ENCODE measurements at regions not wholly inside any gene's neighbourhood (a gene's known extent, or its start where the extent isn't known, plus 50 kb on each side); places are given as distances from the start of the nearest gene placed in this dataset.

- no peak for FAIRE-seq
Observed at GRCh38 chr2:144848423-144848822, 328.5 kb upstream of the ZEB2 start.

- no peak for FAIRE-seq
Observed at GRCh38 chr2:144847347-144848080, 327.6 kb upstream of the ZEB2 start.

GRCh38 chr2:144836635-144837350 is 316.9 kb upstream of the ZEB2 start:
- FAIRE-seq: no peak

GRCh38 chr2:144835634-144836350 is 315.9 kb upstream of the ZEB2 start:
- no peak for FAIRE-seq

- FAIRE-seq: no peak
Observed at GRCh38 chr2:144834998-144835633, 315.2 kb upstream of the ZEB2 start.

GRCh38 chr2:144834363-144834762 is 314.4 kb upstream of the ZEB2 start:
- no peak for FAIRE-seq

- no peak for FAIRE-seq
Observed at GRCh38 chr2:144833075-144833637, 313.2 kb upstream of the ZEB2 start.

GRCh38 chr2:144832048-144832447 is 312.1 kb upstream of the ZEB2 start:
- FAIRE-seq: no peak

GRCh38 chr2:144830543-144830942 is 310.6 kb upstream of the ZEB2 start:
- FAIRE-seq: no peak

- FAIRE-seq: no peak
Observed at GRCh38 chr2:144827404-144827803, 307.5 kb upstream of the ZEB2 start.

- no peak for FAIRE-seq
Observed at GRCh38 chr2:144826105-144826504, 306.2 kb upstream of the ZEB2 start.

GRCh38 chr2:144825331-144826020 is 305.6 kb upstream of the ZEB2 start:
- FAIRE-seq: no peak

- FAIRE-seq: no peak
Observed at GRCh38 chr2:144824306-144825080, 304.6 kb upstream of the ZEB2 start.

- FAIRE-seq: no peak
Observed at GRCh38 chr2:144822966-144823365, 303.0 kb upstream of the ZEB2 start.

- FAIRE-seq: no peak
Observed at GRCh38 chr2:144812288-144812687, 292.4 kb upstream of the ZEB2 start.

GRCh38 chr2:144801766-144802165 is 281.8 kb upstream of the ZEB2 start:
- no peak for FAIRE-seq

- no peak for FAIRE-seq
Observed at GRCh38 chr2:144801325-144801724, 281.4 kb upstream of the ZEB2 start.

GRCh38 chr2:144798989-144799388 is 279.1 kb upstream of the ZEB2 start:
- FAIRE-seq: no peak

GRCh38 chr2:144798034-144798433 is 278.1 kb upstream of the ZEB2 start:
- FAIRE-seq: no peak

- FAIRE-seq: no peak
Observed at GRCh38 chr2:144796936-144797335, 277.0 kb upstream of the ZEB2 start.

- FAIRE-seq: no peak
Observed at GRCh38 chr2:144796164-144796563, 276.2 kb upstream of the ZEB2 start.

- no peak for FAIRE-seq
Observed at GRCh38 chr2:144785253-144785652, 265.3 kb upstream of the ZEB2 start.

Data from islet of Langerhans (tissue), 1 donor.